A673 (cell line): ENCODE measurements at regions not wholly inside any gene's neighbourhood (a gene's known extent, or its start where the extent isn't known, plus 50 kb on each side); places are given as distances from the start of the nearest gene placed in this dataset.

Source experiments
- EZH2 ChIP-seq: fragments of 200-600 bp; sonication (generic); IDR thresholded peaks from 2 replicates; pipeline ENCODE4 v1.6.1; 2017; ENCODE audit warnings: borderline replicate concordance, low read depth, mild to moderate bottlenecking, mixed read lengths, antibody characterized with exemption, low read length; ENCODE audit not compliant: poor library complexity, severe bottlenecking
- TF ChIP-seq, protein P1 (sequence below): fragments of 300-800, 200-600 bp; sonication (generic); conservative IDR thresholded peaks from 2 replicates; pipeline ENCODE4 v1.5.1; 2017; ENCODE audit warnings: low read depth, mild to moderate bottlenecking, antibody characterized with exemption, low read length, moderate library complexity, mixed read lengths

- TF ChIP-seq, protein P1, sequence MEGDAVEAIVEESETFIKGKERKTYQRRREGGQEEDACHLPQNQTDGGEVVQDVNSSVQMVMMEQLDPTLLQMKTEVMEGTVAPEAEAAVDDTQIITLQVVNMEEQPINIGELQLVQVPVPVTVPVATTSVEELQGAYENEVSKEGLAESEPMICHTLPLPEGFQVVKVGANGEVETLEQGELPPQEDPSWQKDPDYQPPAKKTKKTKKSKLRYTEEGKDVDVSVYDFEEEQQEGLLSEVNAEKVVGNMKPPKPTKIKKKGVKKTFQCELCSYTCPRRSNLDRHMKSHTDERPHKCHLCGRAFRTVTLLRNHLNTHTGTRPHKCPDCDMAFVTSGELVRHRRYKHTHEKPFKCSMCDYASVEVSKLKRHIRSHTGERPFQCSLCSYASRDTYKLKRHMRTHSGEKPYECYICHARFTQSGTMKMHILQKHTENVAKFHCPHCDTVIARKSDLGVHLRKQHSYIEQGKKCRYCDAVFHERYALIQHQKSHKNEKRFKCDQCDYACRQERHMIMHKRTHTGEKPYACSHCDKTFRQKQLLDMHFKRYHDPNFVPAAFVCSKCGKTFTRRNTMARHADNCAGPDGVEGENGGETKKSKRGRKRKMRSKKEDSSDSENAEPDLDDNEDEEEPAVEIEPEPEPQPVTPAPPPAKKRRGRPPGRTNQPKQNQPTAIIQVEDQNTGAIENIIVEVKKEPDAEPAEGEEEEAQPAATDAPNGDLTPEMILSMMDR, result no peak
- TF ChIP-seq EZH2, result no peak
Observed at GRCh38 chr4:123939621-123940020, 543.0 kb downstream of the SPRY1 start.
